CD4-positive, CD25-positive, alpha-beta regulatory T cell (primary cell): ENCODE measurements at regions not wholly inside any gene's neighbourhood (a gene's known extent, or its start where the extent isn't known, plus 50 kb on each side); places are given as distances from the start of the nearest gene placed in this dataset.

ENCODE experiments used
- ATAC-seq, 2 donors: fragments of 150-1000 bp; cut with Tn5 transposase; one replicate each; pipeline ENCODE4 v1.10.0; 2021; ENCODE audit warnings: low read depth in 2 of 2, moderate number of reproducible peaks in 2 of 2, moderate library complexity in 1 of 2
- DNase-seq, 3 donors: peaks; one replicate each; pipeline versions ENCODE4 v3.0.0 to v3.0.0-alpha.2; 2012 to 2022; ENCODE audit warnings: mixed read lengths in 1 of 3
- H3K27ac ChIP-seq: one replicate; pipeline ENCODE4 v1.7.0; 2013; ENCODE audit warnings: mild to moderate bottlenecking, low read length; ENCODE audit not compliant: insufficient read depth, poor library complexity, severe bottlenecking
- H3K27me3 ChIP-seq: one replicate; pipeline ENCODE4 v1.7.0; 2013; ENCODE audit warnings: low read length; ENCODE audit not compliant: control insufficient read depth, insufficient read depth
- H3K36me3 ChIP-seq: one replicate; pipeline ENCODE4 v1.7.0; 2013; ENCODE audit warnings: mild to moderate bottlenecking, low read length, moderate library complexity; ENCODE audit not compliant: control insufficient read depth, insufficient read depth
- H3K4me1 ChIP-seq: 2 replicates; pipeline ENCODE4 v1.7.0; 2013; ENCODE audit warnings: mild to moderate bottlenecking, low read length; ENCODE audit not compliant: insufficient read depth, control insufficient read depth, poor library complexity, severe bottlenecking
- H3K4me3 ChIP-seq: one replicate; pipeline ENCODE4 v1.7.0; 2013; ENCODE audit warnings: low read depth, mild to moderate bottlenecking, low read length, moderate library complexity
- H3K9me3 ChIP-seq, 2 experiments: 1 replicate in 1 of 2; 2 replicates in 1 of 2; pipeline ENCODE4 v1.7.0; 2013; ENCODE audit warnings: low read length in 2 of 2, mild to moderate bottlenecking in 1 of 2, moderate library complexity in 1 of 2; ENCODE audit not compliant: control insufficient read depth in 2 of 2
- H3K27ac Mint-ChIP-seq, 3 donors: one replicate each; pipeline ENCODE4 v1.8.0; 2020 to 2022; ENCODE audit warnings: mild to moderate bottlenecking in 3 of 3, mixed read lengths in 3 of 3, moderate library complexity in 2 of 3
- H3K27me3 Mint-ChIP-seq: one replicate; pipeline ENCODE4 v1.8.0; 2022; ENCODE audit warnings: mild to moderate bottlenecking, mixed read lengths
- H3K36me3 Mint-ChIP-seq: one replicate; pipeline ENCODE4 v1.8.0; 2020; ENCODE audit warnings: mixed read lengths
- H3K4me1 Mint-ChIP-seq, 4 donors: one replicate each; pipeline ENCODE4 v1.8.0; 2020 to 2022; ENCODE audit warnings: mixed read lengths in 4 of 4, mild to moderate bottlenecking in 1 of 4
- H3K4me3 Mint-ChIP-seq, 4 donors: one replicate each; pipeline ENCODE4 v1.8.0; 2020 to 2022; ENCODE audit warnings: mild to moderate bottlenecking in 4 of 4, mixed read lengths in 4 of 4, moderate library complexity in 3 of 4
- H3K9me3 Mint-ChIP-seq, 7 donors: one replicate each; pipeline ENCODE4 v1.8.0; 2020 to 2022; ENCODE audit warnings: mixed read lengths in 7 of 7, mild to moderate bottlenecking in 3 of 7, moderate library complexity in 2 of 7

- Histone ChIP-seq H3K9me3 (no peaks in the 10 kb centered on the region), H3K27ac (no peak overlapping the region), H3K4me1 (no peaks in the 10 kb centered on the region), H3K4me3 (no peak overlapping the region), H3K27me3 (no peaks in the 10 kb centered on the region), H3K36me3 (no peaks in the 10 kb centered on the region)
- Mint-ChIP-seq H3K27ac (no peak overlapping the region), H3K9me3 (peaks cover 0 to 16% (median 2%) of the 10 kb centered on the region in 7 donors), H3K4me1 (peaks cover 0 to 2% (median 0%) of the 10 kb centered on the region in 4 donors), H3K4me3 (no peak overlapping the region), H3K36me3 (no peaks in the 10 kb centered on the region), H3K27me3 (no peaks in the 10 kb centered on the region)
- ATAC-seq (no peak), DNase-seq (no peak)
Observed at GRCh38 chr16:65661558-65661957, 539.7 kb upstream of the CDH11 start.

- Histone ChIP-seq H3K9me3 (no peaks in the 10 kb centered on the region), H3K4me1 (no peaks in the 10 kb centered on the region), H3K4me3 (no peak overlapping the region), H3K27ac (no peak overlapping the region), H3K27me3 (no peaks in the 10 kb centered on the region), H3K36me3 (no peaks in the 10 kb centered on the region)
- peaks cover 0 to 10% (median 2%) of the 10 kb centered on the region in 7 donors for H3K9me3 Mint-ChIP-seq
- ATAC-seq (no peak), DNase-seq (no peak)
- H3K36me3 Mint-ChIP-seq, result no peaks in the 10 kb centered on the region
- H3K4me3 Mint-ChIP-seq, result no peak overlapping the region
- H3K4me1 Mint-ChIP-seq, result peaks cover 0 to 2% (median 0%) of the 10 kb centered on the region in 4 donors
- H3K27me3 Mint-ChIP-seq, result no peaks in the 10 kb centered on the region
- no peak overlapping the region for H3K27ac Mint-ChIP-seq
Observed at GRCh38 chr16:65660390-65660789, 538.5 kb upstream of the CDH11 start.

GRCh38 chr16:65659758-65660157, 537.9 kb upstream of the CDH11 start:
- ATAC-seq (no peak), DNase-seq (no peak)
- no peak overlapping the region for H3K27ac ChIP-seq
- H3K4me1 ChIP-seq, result no peaks in the 10 kb centered on the region
- Mint-ChIP-seq H3K27me3 (no peaks in the 10 kb centered on the region), H3K9me3 (peaks cover 0 to 11% (median 5%) of the 10 kb centered on the region in 7 donors), H3K4me1 (peaks cover 0 to 2% (median 0%) of the 10 kb centered on the region in 4 donors), H3K4me3 (no peak overlapping the region), H3K36me3 (no peaks in the 10 kb centered on the region), H3K27ac (no peak overlapping the region)
- H3K9me3 ChIP-seq, result no peaks in the 10 kb centered on the region
- no peak overlapping the region for H3K4me3 ChIP-seq
- H3K27me3 ChIP-seq, result no peaks in the 10 kb centered on the region
- H3K36me3 ChIP-seq, result no peaks in the 10 kb centered on the region

- Histone ChIP-seq H3K4me3 (no peak overlapping the region), H3K27me3 (no peaks in the 10 kb centered on the region)
- no peak overlapping the region for H3K4me3 Mint-ChIP-seq
Observed at GRCh38 chr16:65658787-65659220, 536.9 kb upstream of the CDH11 start.

GRCh38 chr16:65658349-65658748, 536.5 kb upstream of the CDH11 start:
- H3K9me3 ChIP-seq, result no peaks in the 10 kb centered on the region
- H3K4me1 ChIP-seq, result no peaks in the 10 kb centered on the region
- DNase-seq, result no peak
- H3K27ac ChIP-seq, result no peak overlapping the region
- Mint-ChIP-seq H3K4me3 (no peak overlapping the region), H3K36me3 (no peaks in the 10 kb centered on the region), H3K27ac (peak overlapping the region in 1 of 3 donors; percentile 2), H3K27me3 (no peaks in the 10 kb centered on the region), H3K4me1 (no peaks in the 10 kb centered on the region), H3K9me3 (peaks cover 0 to 8% (median 1%) of the 10 kb centered on the region in 7 donors)
- no peaks in the 10 kb centered on the region for H3K36me3 ChIP-seq
- H3K27me3 ChIP-seq, result no peaks in the 10 kb centered on the region
- no peak overlapping the region for H3K4me3 ChIP-seq
- no peak for ATAC-seq

More at GRCh38 chr16:65658787-65659220, 536.9 kb upstream of the CDH11 start:
- H3K9me3 Mint-ChIP-seq, result peaks cover 0 to 10% (median 4%) of the 10 kb centered on the region in 7 donors
- Histone ChIP-seq H3K9me3 (no peaks in the 10 kb centered on the region), H3K4me1 (no peaks in the 10 kb centered on the region), H3K27ac (no peak overlapping the region), H3K36me3 (no peaks in the 10 kb centered on the region)
- peaks cover 0 to 2% (median 0%) of the 10 kb centered on the region in 4 donors for H3K4me1 Mint-ChIP-seq
- ATAC-seq (no peak), DNase-seq (no peak)
- H3K27me3 Mint-ChIP-seq, result no peaks in the 10 kb centered on the region
- no peaks in the 10 kb centered on the region for H3K36me3 Mint-ChIP-seq
- H3K27ac Mint-ChIP-seq, result peak overlapping the region in 1 of 3 donors; percentile 2

- H3K27ac ChIP-seq, result no peak overlapping the region
- Mint-ChIP-seq H3K36me3 (no peaks in the 10 kb centered on the region), H3K27me3 (no peaks in the 10 kb centered on the region), H3K4me3 (no peak overlapping the region), H3K4me1 (no peaks in the 10 kb centered on the region), H3K27ac (no peak overlapping the region), H3K9me3 (peaks cover 0 to 8% (median 1%) of the 10 kb centered on the region in 7 donors)
- ATAC-seq, result no peak
- no peaks in the 10 kb centered on the region for H3K36me3 ChIP-seq
- H3K9me3 ChIP-seq, result no peaks in the 10 kb centered on the region
- H3K27me3 ChIP-seq, result no peaks in the 10 kb centered on the region
- DNase-seq, result no peak
- no peaks in the 10 kb centered on the region for H3K4me1 ChIP-seq
- H3K4me3 ChIP-seq, result no peak overlapping the region
Observed at GRCh38 chr16:65657556-65657955, 535.7 kb upstream of the CDH11 start.

- H3K27ac Mint-ChIP-seq, result no peak overlapping the region
- no peaks in the 10 kb centered on the region for H3K4me1 ChIP-seq
- no peak for ATAC-seq
- no peaks in the 10 kb centered on the region for H3K36me3 Mint-ChIP-seq
- no peaks in the 10 kb centered on the region for H3K4me1 Mint-ChIP-seq
- no peak overlapping the region for H3K4me3 Mint-ChIP-seq
- no peaks in the 10 kb centered on the region for H3K9me3 ChIP-seq
- H3K27ac ChIP-seq, result no peak overlapping the region
- peaks cover 0 to 8% (median 0%) of the 10 kb centered on the region in 7 donors for H3K9me3 Mint-ChIP-seq
- H3K4me3 ChIP-seq, result no peak overlapping the region
- H3K36me3 ChIP-seq, result no peaks in the 10 kb centered on the region
- no peaks in the 10 kb centered on the region for H3K27me3 ChIP-seq
- no peak for DNase-seq
- H3K27me3 Mint-ChIP-seq, result no peaks in the 10 kb centered on the region
Observed at GRCh38 chr16:65657071-65657494, 535.2 kb upstream of the CDH11 start.

GRCh38 chr16:65655802-65656201, 533.9 kb upstream of the CDH11 start:
- Histone ChIP-seq H3K36me3 (no peaks in the 10 kb centered on the region), H3K27ac (no peak overlapping the region), H3K9me3 (no peaks in the 10 kb centered on the region), H3K4me3 (no peak overlapping the region), H3K27me3 (no peaks in the 10 kb centered on the region), H3K4me1 (no peaks in the 10 kb centered on the region)
- no peaks in the 10 kb centered on the region for H3K27me3 Mint-ChIP-seq
- peaks cover 0 to 7% (median 0%) of the 10 kb centered on the region in 7 donors for H3K9me3 Mint-ChIP-seq
- ATAC-seq (no peak), DNase-seq (no peak)
- no peak overlapping the region for H3K4me3 Mint-ChIP-seq
- H3K4me1 Mint-ChIP-seq, result no peaks in the 10 kb centered on the region
- no peaks in the 10 kb centered on the region for H3K36me3 Mint-ChIP-seq
- peak overlapping the region in 1 of 3 donors; percentile 35 for H3K27ac Mint-ChIP-seq
